OCI-LY1 (cell line): ENCODE measurements at regions not wholly inside any gene's neighbourhood (a gene's known extent, or its start where the extent isn't known, plus 50 kb on each side); places are given as distances from the start of the nearest gene placed in this dataset.

Experiments
- H2AFZ ChIP-seq: fragments of 200-600 bp; sonication (generic), shearing (Covaris generic); 2 replicates; pipeline ENCODE4 v1.6.0; 2014; ENCODE audit warnings: antibody characterized with exemption, mild to moderate bottlenecking, low read length
- H3F3A ChIP-seq: fragments of 200-600 bp; sonication (generic), shearing (Covaris generic); 2 replicates; pipeline ENCODE4 v1.6.0; 2014; ENCODE audit warnings: mild to moderate bottlenecking, antibody characterized with exemption, low read length, moderate library complexity; ENCODE audit not compliant: insufficient read depth
- H3K27ac ChIP-seq: fragments of 200-600 bp; sonication (generic); 2 replicates; pipeline ENCODE4 v1.5.1; 2014; ENCODE audit warnings: low read length, mixed run types, mild to moderate bottlenecking, low read depth; ENCODE audit not compliant: poor library complexity, severe bottlenecking
- H3K27me3 ChIP-seq: fragments of 200-600 bp; sonication (generic); 2 replicates; pipeline ENCODE4 v1.6.0; 2014; ENCODE audit warnings: antibody characterized with exemption, mild to moderate bottlenecking, low read length, moderate library complexity; ENCODE audit not compliant: insufficient read depth
- H3K36me3 ChIP-seq: fragments of 200-600 bp; sonication (generic); 2 replicates; pipeline ENCODE4 v1.6.1; 2014; ENCODE audit warnings: mild to moderate bottlenecking, antibody characterized with exemption, low read length, moderate library complexity, mixed read lengths; ENCODE audit not compliant: insufficient read depth
- H3K4me1 ChIP-seq: fragments of 200-600 bp; sonication (generic); 2 replicates; pipeline ENCODE4 v1.5.1; 2014; ENCODE audit warnings: mild to moderate bottlenecking, low read length, moderate library complexity; ENCODE audit not compliant: insufficient read depth, severe bottlenecking
- H3K4me2 ChIP-seq: fragments of 200-600 bp; sonication (generic), shearing (Covaris generic); 2 replicates; pipeline ENCODE4 v1.6.1; 2014; ENCODE audit warnings: low read length
- H3K4me3 ChIP-seq: fragments of 200-600 bp; sonication (generic); 2 replicates; pipeline ENCODE4 v1.5.1; 2014; ENCODE audit warnings: low read length, low read depth, mild to moderate bottlenecking, mixed read lengths; ENCODE audit not compliant: poor library complexity, severe bottlenecking
- H3K79me2 ChIP-seq: fragments of 200-600 bp; shearing (Covaris generic); 2 replicates; pipeline ENCODE4 v1.6.1; 2016; ENCODE audit warnings: mixed run types, low read length, mixed read lengths; ENCODE audit not compliant: insufficient read depth
- H3K9ac ChIP-seq: fragments of 200-600 bp; sonication (generic), shearing (Covaris generic); 2 replicates; pipeline ENCODE4 v1.6.1; 2014; ENCODE audit warnings: mild to moderate bottlenecking, low read length, mixed read lengths
- H3K9me2 ChIP-seq: fragments of 200-600 bp; sonication (generic), shearing (Covaris generic); 2 replicates; pipeline ENCODE4 v1.6.1; 2014; ENCODE audit warnings: low read depth, mild to moderate bottlenecking, low read length, mixed read lengths
- H3K9me3 ChIP-seq: fragments of 200-600 bp; shearing (Covaris generic); 2 replicates; pipeline ENCODE4 v1.6.1; 2014; ENCODE audit warnings: low read length, mixed read lengths
- H4K20me1 ChIP-seq: fragments of 200-600 bp; sonication (generic), shearing (Covaris generic); 2 replicates; pipeline ENCODE4 v1.6.0; 2016; ENCODE audit warnings: mild to moderate bottlenecking, low read length; ENCODE audit not compliant: insufficient read depth
- CTCF ChIP-seq: fragments of 200-600 bp; sonication (generic), shearing (Covaris generic); IDR thresholded peaks from 2 replicates; pipeline ENCODE4 v1.5.1; 2017; ENCODE audit warnings: mild to moderate bottlenecking, antibody characterized with exemption, low read length, moderate library complexity, mixed read lengths
- EZH2 ChIP-seq: fragments of 200-600 bp; sonication (generic), shearing (Covaris generic); IDR thresholded peaks from 2 replicates; pipeline ENCODE4 v1.8.0; 2017; ENCODE audit warnings: borderline replicate concordance, mixed run types, mild to moderate bottlenecking, antibody characterized with exemption, low read length, moderate library complexity, mixed read lengths

GRCh38 chr3:152942366-152942765 lies 107.4 kb downstream of the P2RY1 start:
- Histone ChIP-seq H3K9me3 (no peaks in the 10 kb centered on the region), H3K4me1 (no peaks in the 10 kb centered on the region), H3K36me3 (no peaks in the 10 kb centered on the region), H3K27me3 (no peaks in the 10 kb centered on the region), H3K4me3 (no peak overlapping the region), H4K20me1 (no peaks in the 10 kb centered on the region), H3F3A (no peaks in the 10 kb centered on the region), H3K9me2 (no peaks in the 10 kb centered on the region), H3K9ac (no peak overlapping the region), H3K27ac (no peak overlapping the region), H3K4me2 (no peak overlapping the region), H2AFZ (no peak overlapping the region), H3K79me2 (no peaks in the 10 kb centered on the region)
- TF ChIP-seq EZH2 (no peak), CTCF (no peak)

GRCh38 chr3:152943645-152944044 lies 108.7 kb downstream of the P2RY1 start:
- H3K4me1 ChIP-seq, result no peaks in the 10 kb centered on the region
- TF ChIP-seq CTCF, result no peak
- TF ChIP-seq EZH2, result no peak
- H3K79me2 ChIP-seq, result no peaks in the 10 kb centered on the region
- H3K27me3 ChIP-seq, result no peaks in the 10 kb centered on the region
- H3K27ac ChIP-seq, result no peak overlapping the region
- H3K36me3 ChIP-seq, result no peaks in the 10 kb centered on the region
- H3F3A ChIP-seq, result no peaks in the 10 kb centered on the region
- H4K20me1 ChIP-seq, result no peaks in the 10 kb centered on the region
- no peak overlapping the region for H2AFZ ChIP-seq
- H3K9me3 ChIP-seq, result no peaks in the 10 kb centered on the region
- H3K4me3 ChIP-seq, result no peak overlapping the region
- H3K9me2 ChIP-seq, result no peaks in the 10 kb centered on the region
- H3K4me2 ChIP-seq, result no peak overlapping the region
- H3K9ac ChIP-seq, result no peak overlapping the region

GRCh38 chr3:152944671-152945070 lies 109.7 kb downstream of the P2RY1 start:
- no peaks in the 10 kb centered on the region for H4K20me1 ChIP-seq
- no peaks in the 10 kb centered on the region for H3K36me3 ChIP-seq
- no peaks in the 10 kb centered on the region for H3K79me2 ChIP-seq
- H3K4me2 ChIP-seq, result no peak overlapping the region
- H3K9me2 ChIP-seq, result no peaks in the 10 kb centered on the region
- no peaks in the 10 kb centered on the region for H3K4me1 ChIP-seq
- no peak overlapping the region for H2AFZ ChIP-seq
- no peaks in the 10 kb centered on the region for H3K27me3 ChIP-seq
- H3K9me3 ChIP-seq, result no peaks in the 10 kb centered on the region
- TF ChIP-seq EZH2, result no peak
- no peak for TF ChIP-seq CTCF
- H3F3A ChIP-seq, result no peaks in the 10 kb centered on the region
- H3K4me3 ChIP-seq, result no peak overlapping the region
- no peak overlapping the region for H3K27ac ChIP-seq
- no peak overlapping the region for H3K9ac ChIP-seq
